ENCODE measurements at regions not wholly inside any gene's neighbourhood (a gene's known extent, or its start where the extent isn't known, plus 50 kb on each side); places are given as distances from the start of the nearest gene placed in this dataset.

GRCh38 chr15:79186616-79187015 is 95.9 kb upstream of the ANKRD34C start:
- no peak for DNase-seq (ENCODE audit: low spot score)

- peak; percentile 26 for DNase-seq (ENCODE audit: low spot score)
Measured at GRCh38 chr15:79185199-79185598, 94.6 kb upstream of the RASGRF1 start.

- peak; percentile 55 for DNase-seq (ENCODE audit: low spot score)
Measured at GRCh38 chr15:79184465-79184892, 93.9 kb upstream of the RASGRF1 start.

GRCh38 chr15:79180318-79180717 is 89.7 kb upstream of the RASGRF1 start:
- no peak for DNase-seq (ENCODE audit: low spot score)

- DNase-seq (ENCODE audit: low spot score), result no peak
Measured at GRCh38 chr15:79179597-79179996, 89.0 kb upstream of the RASGRF1 start.

- DNase-seq (ENCODE audit: low spot score), result peak; percentile 90
Measured at GRCh38 chr15:79179108-79179561, 88.6 kb upstream of the RASGRF1 start.

- no peak for DNase-seq (ENCODE audit: low spot score)
Measured at GRCh38 chr15:79178594-79178993, 88.0 kb upstream of the RASGRF1 start.

- DNase-seq (ENCODE audit: low spot score), result no peak
Measured at GRCh38 chr15:79176151-79176550, 85.6 kb upstream of the RASGRF1 start.

GRCh38 chr15:79172801-79173460 is 82.4 kb upstream of the RASGRF1 start:
- DNase-seq (ENCODE audit: low spot score), result no peak

GRCh38 chr15:79172032-79172481 is 81.5 kb upstream of the RASGRF1 start:
- no peak for DNase-seq (ENCODE audit: low spot score)

- DNase-seq (ENCODE audit: low spot score), result no peak
Measured at GRCh38 chr15:79171320-79172031, 80.9 kb upstream of the RASGRF1 start.

- DNase-seq (ENCODE audit: low spot score), result peak; percentile 83
Measured at GRCh38 chr15:79170256-79170664, 79.7 kb upstream of the RASGRF1 start.

GRCh38 chr15:79169526-79170133 is 79.0 kb upstream of the RASGRF1 start:
- no peak for DNase-seq (ENCODE audit: low spot score)

GRCh38 chr15:79168922-79169456 is 78.4 kb upstream of the RASGRF1 start:
- peak; percentile 64 for DNase-seq (ENCODE audit: low spot score)

GRCh38 chr15:79167776-79168175 is 77.2 kb upstream of the RASGRF1 start:
- DNase-seq (ENCODE audit: low spot score), result no peak

- no peak for DNase-seq (ENCODE audit: low spot score)
Measured at GRCh38 chr15:79166311-79166955, 75.9 kb upstream of the RASGRF1 start.

GRCh38 chr15:79164465-79164864 is 73.9 kb upstream of the RASGRF1 start:
- DNase-seq (ENCODE audit: low spot score), result no peak

GRCh38 chr15:79164043-79164442 is 73.5 kb upstream of the RASGRF1 start:
- DNase-seq (ENCODE audit: low spot score), result no peak

- no peak for DNase-seq (ENCODE audit: low spot score)
Measured at GRCh38 chr15:79163395-79163794, 72.8 kb upstream of the RASGRF1 start.

- no peak for DNase-seq (ENCODE audit: low spot score)
Measured at GRCh38 chr15:79161837-79162508, 71.4 kb upstream of the RASGRF1 start.

GRCh38 chr15:79160211-79160610 is 69.6 kb upstream of the RASGRF1 start:
- no peak for DNase-seq (ENCODE audit: low spot score)
